IMR-90 (cell line): ENCODE measurements at regions not wholly inside any gene's neighbourhood (a gene's known extent, or its start where the extent isn't known, plus 50 kb on each side); places are given as distances from the start of the nearest gene placed in this dataset.

Source experiments
- BHLHE40 ChIP-seq: fragments of 150-350 bp; IDR thresholded peaks from 2 replicates; pipeline ENCODE4 v1.6.1; 2016; ENCODE audit warnings: mild to moderate bottlenecking, low read depth, low read length
- CEBPB ChIP-seq: IDR thresholded peaks from 2 replicates; pipeline ENCODE4 v1.6.1; 2012; ENCODE audit warnings: low read depth, low read length, improper control_type of control experiment
- CTCF ChIP-seq: conservative IDR thresholded peaks from 2 replicates; pipeline ENCODE4 v1.5.1; 2012; ENCODE audit warnings: mild to moderate bottlenecking, low read depth, low read length, improper control_type of control experiment
- ELK1 ChIP-seq: fragments of 150-350 bp; IDR thresholded peaks from 2 replicates; pipeline ENCODE4 v1.6.1; 2016; ENCODE audit warnings: low read depth, mild to moderate bottlenecking, low read length, moderate library complexity, borderline replicate concordance
- MAZ ChIP-seq: IDR thresholded peaks from 2 replicates; pipeline ENCODE4 v1.6.1; 2012; ENCODE audit warnings: low read depth, mild to moderate bottlenecking, low read length, improper control_type of control experiment, moderate library complexity, borderline replicate concordance
- MXI1 ChIP-seq: IDR thresholded peaks from 2 replicates; pipeline ENCODE4 v1.6.1; 2012; ENCODE audit warnings: low read depth, mild to moderate bottlenecking, low read length, moderate library complexity, borderline replicate concordance
- NFE2L2 ChIP-seq: fragments of 150-350 bp; IDR thresholded peaks from 2 replicates; pipeline ENCODE4 v1.6.1; 2016; ENCODE audit warnings: low read depth, mild to moderate bottlenecking, low read length
- POLR2A ChIP-seq: IDR thresholded peaks from 2 replicates; pipeline ENCODE4 v1.6.1; 2012; ENCODE audit warnings: mild to moderate bottlenecking, low read depth, low read length
- RAD21 ChIP-seq: IDR thresholded peaks from 2 replicates; pipeline ENCODE4 v1.6.1; 2012; ENCODE audit warnings: low read length, improper control_type of control experiment
- RFX5 ChIP-seq: IDR thresholded peaks from 2 replicates; pipeline ENCODE4 v1.8.0; 2012; ENCODE audit warnings: low read depth, mild to moderate bottlenecking, low read length, moderate library complexity
- SMC3 ChIP-seq: fragments of 150-350 bp; IDR thresholded peaks from 2 replicates; pipeline ENCODE4 v1.6.1; 2016; ENCODE audit warnings: low read depth, mild to moderate bottlenecking, antibody characterized with exemption, low read length, moderate library complexity
- USF2 ChIP-seq: fragments of 150-350 bp; IDR thresholded peaks from 2 replicates; pipeline ENCODE4 v1.6.1; 2017; ENCODE audit warnings: mild to moderate bottlenecking, antibody characterized with exemption, low read length, low read depth

GRCh38 chr6:73943930-73944652 lies 248.1 kb downstream of the CD109 start:
- TF ChIP-seq RAD21 (no peak), POLR2A (no peak), CEBPB (no peak), CTCF (no peak), MAZ (no peak), NFE2L2 (no peak), SMC3 (no peak), USF2 (no peak), RFX5 (no peak), MXI1 (no peak), BHLHE40 (no peak), ELK1 (no peak)
